HK-2 (cell line): ENCODE measurements at regions not wholly inside any gene's neighbourhood (a gene's known extent, or its start where the extent isn't known, plus 50 kb on each side); places are given as distances from the start of the nearest gene placed in this dataset.
A peak's percentile ranks its signal among the peaks of the same experiment; 100 is the strongest.
"Not testable (repeated sequence)": the region's sequence is repeated elsewhere in the genome, so short reads cannot be mapped to it uniquely, and the experiment has no call there.

Experiments
- DNase-seq: peaks from one replicate; pipeline ENCODE4 v3.0.0-alpha.2; 2018; ENCODE audit not compliant: unreplicated experiment

DNA sequence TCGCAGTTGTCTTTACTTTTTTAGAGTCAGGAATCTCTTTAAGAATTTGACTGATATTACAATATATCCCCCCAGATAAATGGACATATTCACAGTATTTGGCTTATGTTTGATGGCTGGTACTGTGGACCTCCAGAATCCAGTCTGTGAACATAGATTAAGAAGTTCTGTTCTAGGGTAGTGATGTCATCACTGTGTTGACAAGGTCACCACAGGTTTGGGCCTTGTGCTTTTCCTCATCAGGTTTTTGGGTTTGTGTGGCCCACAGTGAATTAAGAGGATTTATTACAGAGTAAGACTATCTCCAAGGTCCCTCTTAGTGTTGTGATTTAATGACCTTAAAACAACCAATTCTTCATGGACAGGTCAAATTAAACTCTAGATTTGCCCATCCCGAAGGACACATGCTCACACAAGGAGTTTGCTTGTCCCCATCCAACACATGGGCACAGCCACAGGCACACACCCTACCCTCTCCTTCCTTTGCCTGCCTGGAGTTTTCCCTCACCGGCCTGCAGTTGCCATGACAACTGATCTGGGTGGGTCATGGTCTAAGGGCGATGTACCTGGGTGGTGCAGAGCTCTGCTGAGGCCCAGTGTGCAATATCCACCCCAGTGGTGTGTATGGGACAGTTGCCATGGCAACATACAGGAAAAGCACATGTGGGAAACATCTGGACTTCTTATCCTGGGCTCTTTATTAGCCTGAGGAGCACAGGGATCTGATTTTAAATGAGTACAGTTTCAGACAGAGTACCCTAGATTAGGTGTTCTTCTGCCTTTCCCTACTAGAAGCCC lies 98.6 kb downstream of the NAV1 start:
- no peak for DNase-seq

GRCh38 chr1:201639391-201639790 lies 100.5 kb downstream of the NAV1 start:
- no peak for DNase-seq

DNA sequence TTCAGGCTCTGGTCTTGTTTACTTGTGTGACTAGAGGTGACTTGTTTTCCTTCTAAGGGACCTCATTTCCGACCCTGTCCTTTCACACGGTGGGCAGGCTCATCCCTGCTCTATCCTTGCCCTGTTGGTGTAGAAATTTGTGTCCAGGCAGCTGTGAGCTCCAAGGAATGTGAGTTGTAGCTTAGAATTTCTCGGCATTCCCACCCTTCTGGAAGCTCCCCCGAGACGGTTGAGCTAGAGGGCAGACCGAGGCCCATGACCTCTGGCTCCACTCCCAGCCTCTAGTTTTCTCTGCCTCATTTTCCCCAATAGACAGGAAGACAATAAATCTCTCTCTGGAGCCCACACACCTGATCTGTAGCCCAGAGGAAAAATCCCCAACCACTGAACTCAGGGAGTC lies 100.9 kb downstream of the NAV1 start:
- no peak for DNase-seq

DNA sequence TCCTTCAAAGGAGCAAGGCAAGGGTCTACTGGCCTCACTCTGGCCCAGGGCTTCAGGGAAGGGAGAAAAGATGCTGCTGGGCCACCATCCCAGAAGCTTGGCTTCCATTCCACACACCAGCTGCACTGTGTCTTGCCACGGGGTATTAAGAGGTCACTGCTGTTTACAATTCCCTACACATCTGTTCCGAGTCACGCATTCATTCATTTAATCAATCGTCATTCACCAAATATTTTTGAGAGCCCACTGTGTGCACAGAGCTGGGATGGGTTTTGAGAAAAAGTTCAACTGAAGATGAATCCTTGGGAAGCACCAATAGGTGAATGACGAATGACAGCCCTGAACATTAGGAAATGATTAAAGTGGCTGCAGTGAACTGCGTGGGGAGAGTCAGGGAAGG lies 101.7 kb downstream of the NAV1 start:
- no peak for DNase-seq

GRCh38 chr1:201641524-201642253 lies 102.8 kb downstream of the NAV1 start:
- DNase-seq, result no peak

GRCh38 chr1:201643835-201644104 lies 104.8 kb downstream of the NAV1 start:
- DNase-seq, result no peak

DNA sequence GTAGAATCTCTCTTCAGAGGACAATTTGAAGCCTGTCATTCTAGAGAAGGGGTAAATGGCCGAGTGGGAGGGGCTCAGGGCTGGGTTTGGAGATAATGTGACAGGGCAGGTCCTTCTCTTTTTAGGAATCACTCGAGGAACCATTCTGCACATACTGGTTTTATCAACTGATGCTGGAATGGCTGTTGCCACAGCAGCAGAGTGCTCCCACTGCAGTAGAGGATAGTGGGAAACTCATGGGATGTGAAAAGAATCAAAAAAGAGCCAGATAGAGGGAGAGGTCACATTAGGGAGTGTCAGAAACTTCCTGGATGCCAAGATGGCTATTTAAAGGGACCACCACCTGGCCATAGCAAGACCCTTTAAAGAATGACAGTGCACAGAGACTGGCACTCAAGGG lies 105.3 kb downstream of the NAV1 start:
- DNase-seq, result no peak

GRCh38 chr1:201645000-201645399 lies 106.1 kb downstream of the NAV1 start:
- DNase-seq, result not testable (repeated sequence)

DNA sequence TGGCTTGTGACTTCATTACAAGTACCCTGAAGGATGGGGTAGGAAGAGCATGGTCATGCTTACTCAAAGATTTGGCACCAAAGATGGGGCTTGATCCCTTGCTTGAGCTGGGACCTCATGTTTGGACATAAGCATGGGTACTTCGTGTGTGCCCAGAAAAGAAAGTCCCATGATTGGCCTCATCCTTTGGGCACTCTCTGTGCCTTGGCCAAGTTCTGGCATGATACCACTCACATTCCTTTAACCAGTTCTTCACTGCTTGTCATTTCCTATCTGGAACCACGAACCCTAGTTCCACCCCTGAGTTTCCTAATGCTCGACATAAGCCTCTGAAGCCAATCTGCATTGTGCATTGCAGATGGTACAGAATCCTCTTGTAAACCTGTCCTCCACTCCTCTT lies 107.0 kb downstream of the NAV1 start:
- no peak for DNase-seq

GRCh38 chr1:201646411-201647022 lies 107.6 kb downstream of the NAV1 start:
- DNase-seq, result no peak

DNA sequence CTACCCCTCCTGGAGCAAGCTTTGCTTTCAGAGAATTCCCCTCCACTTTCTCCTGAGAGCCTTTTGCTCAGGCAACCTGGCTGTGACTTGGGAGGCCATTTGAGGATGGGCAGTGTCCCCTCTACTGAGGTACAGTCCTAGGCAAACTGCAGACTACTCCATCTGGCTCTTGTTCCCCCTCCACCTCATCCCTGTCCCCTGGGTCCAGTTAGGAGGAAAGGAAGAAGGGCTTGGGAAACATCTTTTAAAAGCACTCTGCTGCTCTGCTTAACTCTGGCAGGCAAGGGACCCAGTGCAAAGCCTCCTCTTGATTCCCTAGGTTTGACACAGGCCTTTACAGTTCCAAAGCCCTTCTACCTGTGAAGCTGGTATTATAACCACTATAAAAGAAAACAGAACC lies 108.2 kb downstream of the NAV1 start:
- no peak for DNase-seq

- DNase-seq, result no peak
These were observed 108.8 kb downstream of the NAV1 start for GRCh38 chr1:201647722-201648065.

DNA sequence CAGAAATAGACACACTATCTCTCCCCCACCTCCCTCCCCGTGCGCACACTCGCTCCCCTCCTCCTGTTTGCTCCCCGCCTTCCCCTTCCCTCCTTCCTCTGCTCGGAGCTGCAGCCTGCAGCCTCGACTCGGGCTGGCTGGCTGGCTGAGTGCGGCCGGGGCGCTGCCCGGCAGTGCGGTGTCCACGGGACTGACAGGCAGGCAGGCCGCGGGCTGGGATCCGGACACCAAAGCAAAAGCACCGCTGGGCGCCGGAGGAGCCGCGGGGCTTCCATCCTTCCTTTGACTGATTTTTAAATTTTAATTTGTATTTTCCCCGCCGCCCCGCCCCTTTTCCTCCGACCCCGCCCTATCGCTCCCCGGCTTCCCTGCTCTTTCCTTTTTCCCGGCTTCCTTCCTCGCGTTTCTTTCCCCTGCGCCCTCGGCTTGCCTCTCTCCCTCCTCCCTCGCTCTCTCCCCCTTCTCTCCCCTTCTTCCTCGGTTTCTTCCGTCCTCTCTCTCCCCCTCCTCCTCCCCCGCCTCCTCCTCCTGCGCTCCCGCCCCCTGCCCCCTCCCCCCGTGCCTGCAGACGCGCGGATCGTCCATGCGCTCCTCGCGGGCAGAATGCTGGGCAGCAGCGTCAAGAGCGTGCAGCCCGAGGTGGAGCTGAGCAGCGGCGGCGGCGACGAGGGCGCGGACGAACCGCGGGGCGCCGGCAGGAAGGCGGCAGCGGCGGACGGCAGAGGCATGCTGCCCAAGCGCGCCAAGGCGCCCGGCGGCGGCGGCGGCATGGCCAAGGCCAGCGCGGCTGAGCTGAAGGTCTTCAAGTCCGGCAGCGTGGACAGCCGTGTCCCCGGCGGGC lies 109.4 kb downstream of the NAV1 start:
- DNase-seq, result peak; percentile 56

GRCh38 chr1:201648907-201649721 lies 110.2 kb downstream of the NAV1 start:
- DNase-seq, result no peak

DNA sequence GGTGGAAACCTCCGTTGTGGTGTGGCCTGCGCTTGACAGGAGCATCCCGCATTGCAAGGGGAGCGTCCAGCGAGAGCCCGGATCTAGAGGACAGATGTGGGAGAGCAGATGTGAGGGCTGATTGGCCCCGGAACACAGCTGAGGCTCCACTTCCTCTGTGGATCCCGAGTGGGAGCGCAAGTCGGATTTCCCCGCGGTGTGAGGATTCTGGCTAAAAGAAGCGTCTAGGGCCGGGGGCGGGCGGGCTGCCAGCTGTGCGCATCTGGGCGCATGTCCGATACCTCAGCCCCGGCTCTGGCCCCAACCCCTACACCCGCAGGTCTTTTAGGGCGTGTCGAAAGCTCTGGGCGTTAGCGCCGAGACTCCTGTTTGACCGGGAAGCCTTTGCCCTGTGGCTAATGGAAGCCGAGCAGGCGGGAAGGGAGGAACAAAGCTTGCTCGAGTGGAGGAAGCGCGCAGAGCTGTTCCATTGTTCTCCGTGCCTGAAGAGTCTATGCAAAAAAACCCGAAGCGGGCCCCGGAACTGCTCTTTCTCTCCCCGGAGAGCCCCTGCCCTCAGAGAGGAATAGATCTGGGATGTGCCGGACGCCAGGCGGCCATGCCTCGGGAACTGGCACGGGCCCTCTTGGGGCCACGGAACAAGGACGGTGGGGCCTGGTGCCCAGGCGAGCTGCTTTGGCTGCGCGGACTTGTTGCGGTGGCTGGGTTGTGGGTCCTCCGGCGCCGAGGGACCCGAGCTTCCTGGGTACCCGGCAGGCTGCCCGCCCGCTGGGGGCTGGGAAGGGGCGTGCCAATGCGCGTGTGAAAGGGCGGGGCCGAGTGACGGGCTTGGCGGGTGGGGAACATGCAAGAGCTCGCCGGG lies 111.1 kb downstream of the NAV1 start:
- DNase-seq, result no peak

DNA sequence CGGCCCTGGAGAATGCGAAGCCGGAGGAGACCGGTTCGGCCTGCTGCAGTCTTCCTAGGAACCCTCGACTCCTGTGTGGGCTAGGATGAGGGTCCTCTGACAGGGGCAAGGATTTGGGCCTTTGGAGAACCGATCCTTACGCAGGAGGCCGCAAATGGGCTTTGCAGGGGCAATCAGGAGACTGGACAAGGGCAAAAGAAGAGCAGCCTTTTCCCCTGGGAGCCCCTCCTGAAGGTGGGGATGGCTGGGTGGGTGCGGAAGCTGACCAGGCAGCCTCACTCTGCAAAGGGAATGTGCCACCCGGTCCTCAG lies 111.7 kb downstream of the NAV1 start:
- no peak for DNase-seq

DNA sequence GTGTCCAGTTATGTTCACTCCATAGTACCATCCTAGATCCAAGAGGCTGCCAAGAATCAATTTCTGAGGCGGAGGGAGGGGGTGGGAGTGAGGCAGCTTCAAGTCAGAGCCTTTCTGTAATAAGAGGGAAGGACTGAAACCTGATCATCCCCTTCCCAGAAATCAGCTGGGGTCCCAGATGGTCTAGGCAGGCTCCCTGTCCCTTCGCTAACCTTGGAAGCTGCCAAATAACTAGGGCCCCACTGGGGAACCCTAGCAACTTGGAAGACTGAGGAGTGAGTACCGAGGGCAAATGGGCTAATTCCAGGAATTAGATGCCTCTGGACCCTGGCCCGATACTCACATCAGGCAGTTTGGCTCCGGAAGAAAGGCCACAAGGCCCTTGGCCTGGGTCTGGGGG lies 113.3 kb downstream of the NAV1 start:
- DNase-seq, result no peak

GRCh38 chr1:201653233-201653632 lies 114.3 kb downstream of the NAV1 start:
- DNase-seq, result no peak

DNA sequence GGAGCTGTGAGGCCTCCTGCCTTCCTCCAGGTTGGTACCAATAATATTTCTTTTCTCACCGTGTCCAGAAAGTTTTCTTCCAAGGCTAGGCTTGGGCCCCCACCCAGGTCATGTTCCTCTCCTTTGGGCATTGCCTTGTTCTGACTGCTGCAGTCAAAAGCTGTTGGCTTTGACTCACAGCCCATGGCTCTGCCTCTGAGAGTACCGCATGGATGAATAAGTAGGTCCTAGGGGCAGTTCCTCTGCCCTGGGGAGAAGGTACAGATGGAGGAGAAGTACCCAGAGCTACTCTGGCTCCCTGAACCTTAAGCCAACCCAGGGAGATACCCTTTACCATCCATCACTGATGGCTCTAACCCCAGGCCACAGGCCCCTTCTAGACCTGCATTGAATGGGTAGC lies 115.0 kb downstream of the NAV1 start:
- no peak for DNase-seq

DNA sequence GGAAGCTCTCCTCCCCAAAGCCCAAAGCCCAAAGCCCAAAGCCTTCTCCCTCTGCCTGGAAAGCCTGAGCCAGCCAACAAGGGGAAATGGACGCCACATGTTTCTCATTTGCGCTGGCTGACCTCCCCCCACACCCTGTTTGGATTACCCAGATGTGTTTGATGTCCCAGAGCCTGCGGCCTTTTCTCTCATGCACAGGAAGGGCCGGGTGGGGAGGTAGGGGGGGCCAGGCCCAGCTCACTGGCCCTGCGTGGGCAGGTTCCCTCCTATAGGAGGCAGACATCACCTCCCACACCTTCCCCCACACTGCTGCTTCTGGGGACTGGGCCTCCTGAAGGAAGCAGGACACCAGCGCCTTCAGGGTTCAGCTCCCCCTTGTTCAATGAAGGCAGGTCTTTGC lies 116.3 kb downstream of the NAV1 start:
- DNase-seq, result no peak

DNA sequence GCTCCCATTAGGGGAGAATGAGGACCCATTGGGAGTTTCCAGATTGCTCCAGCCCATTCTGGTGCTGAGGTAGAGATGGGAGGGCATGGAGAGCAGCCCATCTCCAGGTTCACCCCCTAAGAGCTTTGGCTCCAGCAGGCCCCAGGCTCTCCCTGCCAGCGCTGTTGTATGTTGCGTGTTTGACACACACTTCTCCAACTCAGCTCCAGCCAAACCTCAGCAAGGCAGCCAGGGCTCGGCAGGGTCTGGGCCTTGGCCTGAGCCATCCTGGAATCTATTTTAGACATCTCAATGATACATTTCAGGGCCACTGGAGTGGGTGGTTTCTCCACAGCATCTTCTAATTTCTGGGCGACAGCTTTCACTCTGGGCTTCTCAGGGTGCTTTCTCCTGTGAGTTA lies 117.0 kb downstream of the NAV1 start:
- no peak for DNase-seq
